Neural cell (in vitro differentiated cells): ENCODE measurements at regions not wholly inside any gene's neighbourhood (a gene's known extent, or its start where the extent isn't known, plus 50 kb on each side); places are given as distances from the start of the nearest gene placed in this dataset.

Experiments used
- H2AFZ ChIP-seq: fragments of 200-600, 300-800 bp; sonication (generic), shearing (Covaris generic); 2 replicates; pipeline ENCODE4 v1.6.0; 2014; ENCODE audit warnings: low read depth, mild to moderate bottlenecking, antibody characterized with exemption, low read length, moderate library complexity
- H3F3A ChIP-seq: fragments of 200-600 bp; shearing (Covaris generic); 2 replicates; pipeline ENCODE4 v1.6.1; 2016; ENCODE audit warnings: mild to moderate bottlenecking, moderate library complexity, mixed read lengths, antibody characterized with exemption, low read length; ENCODE audit not compliant: insufficient read depth, poor library complexity, severe bottlenecking
- H3K27ac ChIP-seq: fragments of 200-600, 300-800 bp; sonication (generic), shearing (Covaris generic); 2 replicates; pipeline ENCODE4 v1.5.1; 2014; ENCODE audit warnings: mild to moderate bottlenecking, low read length, moderate library complexity
- H3K27me3 ChIP-seq: fragments of 300-800, 200-600 bp; sonication (generic), shearing (Covaris generic); 2 replicates; pipeline ENCODE4 v1.6.0; 2014; ENCODE audit warnings: mild to moderate bottlenecking, low read depth, low read length, moderate library complexity; ENCODE audit not compliant: insufficient read depth
- H3K36me3 ChIP-seq: fragments of 300-800, 200-600 bp; sonication (generic), shearing (Covaris generic); 2 replicates; pipeline ENCODE4 v1.5.1; 2014; ENCODE audit warnings: mild to moderate bottlenecking, antibody characterized with exemption, low read length, moderate library complexity; ENCODE audit not compliant: insufficient read depth
- H3K4me2 ChIP-seq: fragments of 300-800, 200-600 bp; sonication (generic), shearing (Covaris generic); 2 replicates; pipeline ENCODE4 v1.6.0; 2014; ENCODE audit warnings: mild to moderate bottlenecking, low read length
- H3K4me3 ChIP-seq: fragments of 300-800, 200-600 bp; sonication (generic), shearing (Covaris generic); 2 replicates; pipeline ENCODE4 v1.5.1; 2014; ENCODE audit warnings: mild to moderate bottlenecking, low read length, moderate library complexity
- H3K79me2 ChIP-seq: fragments of 200-600 bp; shearing (Covaris generic); replicated peaks from 2 replicates; pipeline ENCODE4 v1.6.0; 2014; ENCODE audit warnings: mild to moderate bottlenecking, low read length, moderate library complexity; ENCODE audit not compliant: insufficient read depth
- H3K9ac ChIP-seq: fragments of 300-800, 200-600 bp; sonication (generic), shearing (Covaris generic); 2 replicates; pipeline ENCODE4 v1.6.1; 2016; ENCODE audit warnings: mild to moderate bottlenecking, low read length, mixed read lengths
- H3K9me2 ChIP-seq: fragments of 200-600 bp; shearing (Covaris generic); 2 replicates; pipeline ENCODE4 v1.6.1; 2016; ENCODE audit warnings: mild to moderate bottlenecking, low read length, mixed read lengths; ENCODE audit not compliant: insufficient read depth
- H3K9me3 ChIP-seq: fragments of 200-600, 300-800 bp; sonication (generic), shearing (Covaris generic); 2 replicates; pipeline ENCODE4 v1.6.1; 2016; ENCODE audit warnings: mild to moderate bottlenecking, mixed run types, low read length, moderate library complexity, mixed read lengths
- H4K20me1 ChIP-seq: fragments of 200-600 bp; shearing (Covaris generic); 2 replicates; pipeline ENCODE4 v1.6.1; 2016; ENCODE audit warnings: mild to moderate bottlenecking, mixed run types; ENCODE audit not compliant: insufficient read depth
- CTCF ChIP-seq: fragments of 450-650 bp; IDR thresholded peaks from 2 replicates; pipeline ENCODE4 v1.5.1; 2014; ENCODE audit warnings: antibody characterized with exemption, mild to moderate bottlenecking, moderate library complexity; ENCODE audit not compliant: poor library complexity, severe bottlenecking
- EP300 ChIP-seq: fragments of 450-650 bp; conservative IDR thresholded peaks from 2 replicates; pipeline ENCODE4 v1.6.1; 2014; ENCODE audit warnings: antibody characterized with exemption, mild to moderate bottlenecking, moderate library complexity; ENCODE audit not compliant: poor library complexity, severe bottlenecking
- EZH2 ChIP-seq: fragments of 200-600, 300-800 bp; shearing (Covaris generic), sonication (generic); IDR thresholded peaks from 2 replicates; pipeline ENCODE4 v1.6.1; 2014; ENCODE audit warnings: antibody characterized with exemption, low read length, borderline replicate concordance, mild to moderate bottlenecking; ENCODE audit not compliant: insufficient read depth, poor library complexity, severe bottlenecking
- MXI1 ChIP-seq: fragments of 450-650 bp; conservative IDR thresholded peaks from 2 replicates; pipeline ENCODE4 v1.6.1; 2014; ENCODE audit warnings: antibody characterized with exemption, mild to moderate bottlenecking; ENCODE audit not compliant: poor library complexity, severe bottlenecking
- POLR2AphosphoS5 ChIP-seq: IDR thresholded peaks from 2 replicates; pipeline ENCODE4 v1.6.1; 2012
- RAD21 ChIP-seq: fragments of 450-650 bp; conservative IDR thresholded peaks from 2 replicates; pipeline ENCODE4 v1.6.1; 2014; ENCODE audit warnings: antibody characterized with exemption, mild to moderate bottlenecking, moderate library complexity
- SMC3 ChIP-seq: fragments of 450-650 bp; conservative IDR thresholded peaks from 2 replicates; pipeline ENCODE4 v1.6.1; 2014; ENCODE audit warnings: antibody characterized with exemption, mild to moderate bottlenecking, moderate library complexity; ENCODE audit not compliant: poor library complexity
- TAF1 ChIP-seq: IDR thresholded peaks from 2 replicates; pipeline ENCODE4 v1.6.1; 2012; ENCODE audit warnings: low read depth
- TF ChIP-seq, protein P1 (sequence below): IDR thresholded peaks from 2 replicates; pipeline ENCODE4 v1.6.1; 2012; ENCODE audit warnings: borderline replicate concordance

DNA sequence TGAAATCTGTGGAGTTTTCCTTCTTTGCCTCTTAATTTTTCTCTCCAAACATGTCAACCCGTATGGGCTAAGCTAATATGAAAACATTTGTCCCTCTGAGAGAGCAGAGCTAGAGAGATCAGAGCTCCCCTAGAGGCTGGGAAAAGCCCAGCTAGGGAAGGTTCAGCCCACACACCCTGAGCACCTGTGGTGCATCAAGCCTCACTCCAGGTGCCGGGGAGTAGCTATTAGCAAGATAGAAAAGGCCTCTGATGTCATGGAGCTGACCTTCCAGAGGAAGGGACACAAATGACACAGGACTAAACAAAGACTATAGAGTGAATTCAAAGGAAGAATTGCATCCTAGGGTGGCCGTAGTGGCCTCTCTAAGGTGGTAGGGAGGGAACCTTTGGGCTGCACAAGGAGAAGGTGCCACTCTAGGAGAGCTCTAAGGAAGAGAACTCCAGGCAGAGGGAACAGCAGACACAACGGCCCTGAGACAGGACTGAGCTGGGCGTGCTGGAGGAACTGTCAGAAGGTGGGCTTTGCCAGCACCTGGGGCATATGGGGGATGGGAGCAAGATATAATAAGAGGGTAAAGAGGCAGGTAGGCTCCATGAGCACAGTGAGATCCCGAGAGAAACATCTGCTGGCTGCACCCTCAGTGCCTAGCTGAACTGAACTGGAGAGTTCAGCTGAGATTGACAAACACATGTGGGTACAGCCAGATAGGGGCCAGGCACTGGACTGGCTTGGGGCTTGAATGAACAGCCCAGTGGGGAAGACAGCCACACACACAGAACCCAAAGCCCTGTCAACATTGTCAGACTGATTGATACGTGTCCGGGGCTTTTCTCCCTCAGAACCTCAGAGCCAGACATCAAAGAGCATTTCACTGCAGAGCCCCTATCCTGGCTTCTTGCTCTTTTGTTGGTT, 65.5 kb upstream of the DRD2 start:
- Histone ChIP-seq H3K4me3 (no peak overlapping the region), H3K27ac (no peak overlapping the region), H3K9ac (no peak overlapping the region), H3K36me3 (no peaks in the 10 kb centered on the region), H3K27me3 (no peaks in the 10 kb centered on the region), H3K79me2 (no peaks in the 10 kb centered on the region), H4K20me1 (no peaks in the 10 kb centered on the region), H3K4me2 (no peak overlapping the region), H2AFZ (no peak overlapping the region), H3K9me2 (no peaks in the 10 kb centered on the region), H3F3A (no peaks in the 10 kb centered on the region), H3K9me3 (no peaks in the 10 kb centered on the region)
- TF ChIP-seq POLR2AphosphoS5 (no peak), TAF1 (no peak), MXI1 (no peak), SMC3 (no peak), EP300 (no peak), EZH2 (no peak), CTCF (no peak), RAD21 (no peak)
- TF ChIP-seq, protein P1, sequence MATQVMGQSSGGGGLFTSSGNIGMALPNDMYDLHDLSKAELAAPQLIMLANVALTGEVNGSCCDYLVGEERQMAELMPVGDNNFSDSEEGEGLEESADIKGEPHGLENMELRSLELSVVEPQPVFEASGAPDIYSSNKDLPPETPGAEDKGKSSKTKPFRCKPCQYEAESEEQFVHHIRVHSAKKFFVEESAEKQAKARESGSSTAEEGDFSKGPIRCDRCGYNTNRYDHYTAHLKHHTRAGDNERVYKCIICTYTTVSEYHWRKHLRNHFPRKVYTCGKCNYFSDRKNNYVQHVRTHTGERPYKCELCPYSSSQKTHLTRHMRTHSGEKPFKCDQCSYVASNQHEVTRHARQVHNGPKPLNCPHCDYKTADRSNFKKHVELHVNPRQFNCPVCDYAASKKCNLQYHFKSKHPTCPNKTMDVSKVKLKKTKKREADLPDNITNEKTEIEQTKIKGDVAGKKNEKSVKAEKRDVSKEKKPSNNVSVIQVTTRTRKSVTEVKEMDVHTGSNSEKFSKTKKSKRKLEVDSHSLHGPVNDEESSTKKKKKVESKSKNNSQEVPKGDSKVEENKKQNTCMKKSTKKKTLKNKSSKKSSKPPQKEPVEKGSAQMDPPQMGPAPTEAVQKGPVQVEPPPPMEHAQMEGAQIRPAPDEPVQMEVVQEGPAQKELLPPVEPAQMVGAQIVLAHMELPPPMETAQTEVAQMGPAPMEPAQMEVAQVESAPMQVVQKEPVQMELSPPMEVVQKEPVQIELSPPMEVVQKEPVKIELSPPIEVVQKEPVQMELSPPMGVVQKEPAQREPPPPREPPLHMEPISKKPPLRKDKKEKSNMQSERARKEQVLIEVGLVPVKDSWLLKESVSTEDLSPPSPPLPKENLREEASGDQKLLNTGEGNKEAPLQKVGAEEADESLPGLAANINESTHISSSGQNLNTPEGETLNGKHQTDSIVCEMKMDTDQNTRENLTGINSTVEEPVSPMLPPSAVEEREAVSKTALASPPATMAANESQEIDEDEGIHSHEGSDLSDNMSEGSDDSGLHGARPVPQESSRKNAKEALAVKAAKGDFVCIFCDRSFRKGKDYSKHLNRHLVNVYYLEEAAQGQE, result no peak

- Histone ChIP-seq H3K9me3 (no peaks in the 10 kb centered on the region), H4K20me1 (no peaks in the 10 kb centered on the region), H3K79me2 (no peaks in the 10 kb centered on the region), H3K4me3 (no peak overlapping the region), H3K36me3 (no peaks in the 10 kb centered on the region), H2AFZ (no peak overlapping the region), H3K27me3 (no peaks in the 10 kb centered on the region), H3K4me2 (no peak overlapping the region), H3K9ac (no peak overlapping the region), H3K27ac (no peak overlapping the region), H3K9me2 (no peaks in the 10 kb centered on the region), H3F3A (no peaks in the 10 kb centered on the region)
- no peak for TF ChIP-seq SMC3
- TF ChIP-seq EZH2, result no peak
- no peak for TF ChIP-seq EP300
- no peak for TF ChIP-seq MXI1
- no peak for TF ChIP-seq POLR2AphosphoS5
- TF ChIP-seq CTCF, result no peak
- TF ChIP-seq TAF1, result no peak
Measured at GRCh38 chr11:113538451-113539412, 63.5 kb upstream of the DRD2 start.
